H9 (cell line): ENCODE measurements at regions not wholly inside any gene's neighbourhood (a gene's known extent, or its start where the extent isn't known, plus 50 kb on each side); places are given as distances from the start of the nearest gene placed in this dataset.
"Not testable (repeated sequence)": the region's sequence is repeated elsewhere in the genome, so short reads cannot be mapped to it uniquely, and the experiment has no call there.

Experiments
- DNase-seq: peaks from one replicate; pipeline ENCODE4 v3.0.0-alpha.2; 2017
- H2AFZ ChIP-seq: one replicate; pipeline ENCODE4 v1.6.1; 2013; ENCODE audit warnings: mild to moderate bottlenecking, low read length, control low read depth, moderate library complexity
- H2AK5ac ChIP-seq: 2 replicates; pipeline ENCODE4 v1.6.1; 2013; ENCODE audit warnings: low read length, control low read depth, mixed read lengths; ENCODE audit not compliant: insufficient read length
- H2BK120ac ChIP-seq: one replicate; pipeline ENCODE4 v1.6.1; 2013; ENCODE audit warnings: low read depth, mild to moderate bottlenecking, low read length, control low read depth, inconsistent platforms; ENCODE audit not compliant: poor library complexity, severe bottlenecking
- H2BK12ac ChIP-seq: 2 replicates; pipeline ENCODE4 v1.6.1; 2013; ENCODE audit warnings: low read length, control low read depth, mixed read lengths, low read depth; ENCODE audit not compliant: insufficient read length
- H2BK15ac ChIP-seq: 2 replicates; pipeline ENCODE4 v1.6.1; 2013; ENCODE audit warnings: low read depth, low read length, control low read depth
- H2BK20ac ChIP-seq: one replicate; pipeline ENCODE4 v1.6.1; 2013; ENCODE audit warnings: low read depth, mild to moderate bottlenecking, low read length, control low read depth, inconsistent platforms; ENCODE audit not compliant: poor library complexity, severe bottlenecking
- H2BK5ac ChIP-seq: 2 replicates; pipeline ENCODE4 v1.6.1; 2013; ENCODE audit warnings: low read length, control low read depth, mixed read lengths; ENCODE audit not compliant: insufficient read length
- H3K14ac ChIP-seq: 2 replicates; pipeline ENCODE4 v1.6.1; 2013; ENCODE audit warnings: low read length, control low read depth; ENCODE audit not compliant: insufficient read depth
- H3K18ac ChIP-seq: 2 replicates; pipeline ENCODE4 v1.6.1; 2013; ENCODE audit warnings: low read depth, mild to moderate bottlenecking, mixed read lengths, low read length, control low read depth; ENCODE audit not compliant: insufficient read length
- H3K23ac ChIP-seq: 2 replicates; pipeline ENCODE4 v1.6.1; 2013; ENCODE audit warnings: low read length, control low read depth, mixed read lengths, low read depth; ENCODE audit not compliant: insufficient read length
- H3K23me2 ChIP-seq: 2 replicates; pipeline ENCODE4 v1.6.1; 2013; ENCODE audit warnings: low read depth, mild to moderate bottlenecking, mixed read lengths, low read length, control low read depth; ENCODE audit not compliant: insufficient read length, poor library complexity, severe bottlenecking
- H3K27ac ChIP-seq: 2 replicates; pipeline ENCODE4 v1.5.1; 2013; ENCODE audit warnings: low read length, control low read depth, mixed read lengths, low read depth; ENCODE audit not compliant: insufficient read length
- H3K27me3 ChIP-seq: 2 replicates; pipeline ENCODE4 v1.6.1; 2013; ENCODE audit warnings: low read length, control low read depth, inconsistent platforms; ENCODE audit not compliant: insufficient read depth
- H3K4ac ChIP-seq: 2 replicates; pipeline ENCODE4 v1.6.1; 2013; ENCODE audit warnings: low read depth, mild to moderate bottlenecking, control low read depth, inconsistent platforms, low read length, moderate library complexity
- H3K4me1 ChIP-seq: 2 replicates; pipeline ENCODE4 v1.6.1; 2013; ENCODE audit warnings: low read length, control low read depth, inconsistent platforms; ENCODE audit not compliant: insufficient read depth
- H3K4me2 ChIP-seq: 2 replicates; pipeline ENCODE4 v1.6.1; 2013; ENCODE audit warnings: low read length, control low read depth, mixed read lengths; ENCODE audit not compliant: insufficient read length, insufficient read depth
- H3K56ac ChIP-seq: 2 replicates; pipeline ENCODE4 v1.6.1; 2013; ENCODE audit warnings: low read depth, mild to moderate bottlenecking, mixed read lengths, low read length, control low read depth; ENCODE audit not compliant: insufficient read length
- H3K79me1 ChIP-seq: 2 replicates; pipeline ENCODE4 v1.6.1; 2013; ENCODE audit warnings: low read depth, mild to moderate bottlenecking, moderate library complexity, low read length, control low read depth, inconsistent platforms; ENCODE audit not compliant: insufficient read depth, poor library complexity, severe bottlenecking
- H3K79me2 ChIP-seq: 2 replicates; pipeline ENCODE4 v1.6.1; 2013; ENCODE audit warnings: low read length, control low read depth, inconsistent platforms; ENCODE audit not compliant: insufficient read depth
- H3K9ac ChIP-seq: 2 replicates; pipeline ENCODE4 v1.6.1; 2013; ENCODE audit warnings: low read length, control low read depth, mixed read lengths; ENCODE audit not compliant: insufficient read length; ENCODE audit errors: extremely low read depth
- H3K9me3 ChIP-seq: one replicate; pipeline ENCODE4 v1.6.1; 2013; ENCODE audit warnings: low read depth, low read length, inconsistent platforms; ENCODE audit not compliant: control insufficient read depth
- H3T11ph ChIP-seq: one replicate; pipeline ENCODE4 v1.6.1; 2013; ENCODE audit warnings: mild to moderate bottlenecking, low read length, control low read depth, inconsistent platforms
- H4K20me1 ChIP-seq: one replicate; pipeline ENCODE4 v1.6.1; 2013; ENCODE audit not compliant: control insufficient read depth, insufficient read length, insufficient read depth
- H4K5ac ChIP-seq: 2 replicates; pipeline ENCODE4 v1.6.1; 2013; ENCODE audit warnings: low read depth, mild to moderate bottlenecking, mixed read lengths, low read length, control low read depth; ENCODE audit not compliant: insufficient read length
- H4K8ac ChIP-seq: replicated peaks from 2 replicates; pipeline ENCODE4 v1.6.1; 2013; ENCODE audit warnings: low read length, control low read depth, mixed read lengths, low read depth; ENCODE audit not compliant: insufficient read length
- H4K91ac ChIP-seq: 2 replicates; pipeline ENCODE4 v1.6.1; 2013; ENCODE audit warnings: low read depth, mild to moderate bottlenecking, moderate library complexity, mixed read lengths, low read length, control low read depth; ENCODE audit not compliant: insufficient read length
- H3K27ac Mint-ChIP-seq, 3 experiments: 2 replicates in 2 of 3; 3 replicates in 1 of 3; pipeline ENCODE4 v1.8.0; 2020 to 2021; ENCODE audit warnings: mixed read lengths in 3 of 3, mild to moderate bottlenecking in 1 of 3, moderate library complexity in 1 of 3
- H3K27me3 Mint-ChIP-seq: 2 replicates; pipeline ENCODE4 v1.8.0; 2021; ENCODE audit warnings: low read depth, mild to moderate bottlenecking, moderate library complexity, mixed read lengths
- H3K36me3 Mint-ChIP-seq, 3 experiments: 2 replicates in 2 of 3; 3 replicates in 1 of 3; pipeline ENCODE4 v1.8.0; 2020 to 2021; ENCODE audit warnings: low read depth in 3 of 3, mixed read lengths in 3 of 3; ENCODE audit not compliant: insufficient read depth in 1 of 3
- H3K4me1 Mint-ChIP-seq, 2 experiments: 2 replicates each; pipeline ENCODE4 v1.8.0; 2020; ENCODE audit warnings: mixed read lengths in 2 of 2
- H3K4me3 Mint-ChIP-seq, 2 experiments: 2 replicates in 1 of 2; 3 replicates in 1 of 2; pipeline ENCODE4 v1.8.0; 2020 to 2021; ENCODE audit warnings: mild to moderate bottlenecking in 2 of 2, mixed read lengths in 2 of 2, moderate library complexity in 1 of 2
- H3K9me3 Mint-ChIP-seq, 2 experiments: 2 replicates in 1 of 2; 3 replicates in 1 of 2; pipeline ENCODE4 v1.8.0; 2020; ENCODE audit warnings: mild to moderate bottlenecking in 2 of 2, mixed read lengths in 2 of 2, moderate library complexity in 1 of 2
- WGBS: extraction: QIAGEN DNeasy Blood & Tissue Kit; methylation state at CpG from one replicate; pipeline ENCODE4 v1.1.7; 2013; ENCODE audit warnings: missing lambda C conversion rate, low lambda C conversion rate, mixed read lengths; ENCODE audit not compliant: insufficient read length; ENCODE audit errors: extremely low coverage; 5-methylcytosine and 5-hydroxymethylcytosine counted together

GRCh38 chr22:16673433-16673832 is 80.8 kb upstream of the CCT8L2 start:
- peaks cover 0 to 11% (median 5%) of the 10 kb centered on the region in 3 experiments; a peak in 4 of 7 replicates for H3K36me3 Mint-ChIP-seq
- H3K9me3 ChIP-seq = peaks cover 33% of the 10 kb centered on the region
- H4K91ac ChIP-seq, H2BK12ac ChIP-seq, H3K14ac ChIP-seq, H3K27ac Mint-ChIP-seq, H3K18ac ChIP-seq, H3K79me1 ChIP-seq, H2BK15ac ChIP-seq, H2AFZ ChIP-seq, H3K79me2 ChIP-seq, H3K4me3 Mint-ChIP-seq, H3K27me3 Mint-ChIP-seq, H3K4me1 ChIP-seq, H3K4ac ChIP-seq, H2AK5ac ChIP-seq, H3K23ac ChIP-seq, H2BK5ac ChIP-seq, H4K5ac ChIP-seq, H3K27ac ChIP-seq, H2BK20ac ChIP-seq, H3K4me1 Mint-ChIP-seq, H2BK120ac ChIP-seq, H4K8ac ChIP-seq, H3K27me3 ChIP-seq, H3K4me2 ChIP-seq, H3K23me2 ChIP-seq, H3K9ac ChIP-seq, H3K56ac ChIP-seq, H4K20me1 ChIP-seq, DNase-seq, H3T11ph ChIP-seq: not testable (repeated sequence)
- H3K9me3 Mint-ChIP-seq = peaks cover 64 to 76% of the 10 kb centered on the region in 2 experiments
- no CpG with 5 or more reads among the region's 5 CpGs for WGBS

DNA sequence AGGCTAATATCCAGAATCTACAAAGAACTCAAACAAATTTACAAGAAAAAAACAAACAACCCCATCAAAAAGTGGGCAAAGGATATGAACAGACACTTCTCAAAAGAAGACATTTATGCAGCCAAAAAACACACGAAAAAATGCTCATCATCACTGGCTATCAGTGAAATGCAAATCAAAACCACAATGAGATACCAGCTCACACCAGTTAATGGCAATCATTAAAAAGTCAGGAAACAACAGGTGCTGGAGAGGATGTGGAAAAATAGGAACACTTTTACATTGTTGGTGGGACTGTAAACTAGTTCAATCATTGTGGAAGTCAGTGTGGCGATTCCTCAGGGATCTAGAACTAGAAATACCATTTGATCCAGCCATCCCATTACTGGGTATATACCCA is 73.0 kb upstream of the CCT8L2 start:
- not testable (repeated sequence) for H3K4me3 Mint-ChIP-seq, DNase-seq, H3K27ac Mint-ChIP-seq

More for the DNA sequence above, 73.0 kb upstream of the CCT8L2 start:
- H3K4me1 ChIP-seq, H2AFZ ChIP-seq, H4K5ac ChIP-seq, H3K56ac ChIP-seq, H2BK12ac ChIP-seq, H2BK20ac ChIP-seq, H3K14ac ChIP-seq, H3K23ac ChIP-seq, H3K4me1 Mint-ChIP-seq, H3K4ac ChIP-seq, H3T11ph ChIP-seq, H3K23me2 ChIP-seq, H4K91ac ChIP-seq, H2BK120ac ChIP-seq, H3K27me3 Mint-ChIP-seq, H2BK15ac ChIP-seq, H3K9ac ChIP-seq, H4K20me1 ChIP-seq, H3K27me3 ChIP-seq, H3K79me2 ChIP-seq, H2BK5ac ChIP-seq, H4K8ac ChIP-seq, H3K79me1 ChIP-seq, H2AK5ac ChIP-seq, H3K4me2 ChIP-seq, H3K27ac ChIP-seq, H3K18ac ChIP-seq: not testable (repeated sequence)
- H3K9me3 Mint-ChIP-seq = peaks cover 64 to 80% of the 10 kb centered on the region in 2 experiments
- WGBS = no CpG with 5 or more reads among the region's 2 CpGs
- peaks cover 0 to 14% (median 2%) of the 10 kb centered on the region in 3 experiments; a peak in 5 of 7 replicates for H3K36me3 Mint-ChIP-seq
- H3K9me3 ChIP-seq = peaks cover 17% of the 10 kb centered on the region
